SJCRH30 (cell line): ENCODE measurements at regions not wholly inside any gene's neighbourhood (a gene's known extent, or its start where the extent isn't known, plus 50 kb on each side); places are given as distances from the start of the nearest gene placed in this dataset.
"Not testable (repeated sequence)": the region's sequence is repeated elsewhere in the genome, so short reads cannot be mapped to it uniquely, and the experiment has no call there.

Experiments
- DNase-seq, 2 experiments: peaks; one replicate each; pipeline ENCODE4 v3.0.0-alpha.2; 2015 to 2020
- H3K27ac ChIP-seq: fragments of 250-450 bp; sonication (Bioruptor Pico); 2 replicates; pipeline ENCODE4 v1.5.1; 2020; ENCODE audit warnings: mild to moderate bottlenecking, moderate library complexity
- H3K27me3 ChIP-seq: fragments of 250-450 bp; sonication (Bioruptor Pico); 2 replicates; pipeline ENCODE4 v1.5.1; 2020; ENCODE audit warnings: mild to moderate bottlenecking, moderate library complexity
- H3K36me3 ChIP-seq: fragments of 250-450 bp; sonication (Bioruptor Pico); 2 replicates; pipeline ENCODE4 v1.5.1; 2020; ENCODE audit warnings: mild to moderate bottlenecking, moderate library complexity
- H3K4me1 ChIP-seq: fragments of 250-450 bp; sonication (Bioruptor Pico); 2 replicates; pipeline ENCODE4 v1.5.1; 2020; ENCODE audit warnings: mild to moderate bottlenecking, moderate library complexity
- H3K4me3 ChIP-seq: fragments of 250-450 bp; sonication (Bioruptor Pico); 2 replicates; pipeline ENCODE4 v1.5.1; 2020; ENCODE audit warnings: mild to moderate bottlenecking, moderate library complexity
- H3K9me3 ChIP-seq: fragments of 250-450 bp; sonication (Bioruptor Pico); replicated peaks from 2 replicates; pipeline ENCODE4 v1.5.1; 2020; ENCODE audit warnings: mild to moderate bottlenecking, moderate library complexity

DNA sequence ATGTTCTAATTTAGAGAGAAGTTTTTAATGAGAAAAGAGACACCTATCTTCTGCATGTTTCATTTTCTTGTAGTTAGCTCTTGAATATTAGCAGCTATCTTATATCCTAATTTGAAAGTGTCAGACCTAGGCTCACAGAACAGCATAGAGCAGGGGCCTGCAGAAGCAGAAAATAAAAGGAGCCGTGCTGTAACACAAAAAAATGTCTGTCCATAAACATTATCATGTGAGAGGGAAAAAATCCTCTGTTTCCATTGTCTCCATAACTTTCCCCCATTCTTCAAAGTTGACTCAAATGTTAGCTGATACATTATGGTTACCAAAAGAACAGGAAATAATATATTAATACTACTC is 329.2 kb upstream of the EPHA5 start:
- peak overlapping the region; percentile 85 for H3K27ac ChIP-seq
- no peaks in the 10 kb centered on the region for H3K27me3 ChIP-seq
- H3K36me3 ChIP-seq, result peaks cover 3% of the 10 kb centered on the region; the same call in 1 of the 2 replicates
- peaks cover 7% of the 10 kb centered on the region for H3K9me3 ChIP-seq
- H3K4me1 ChIP-seq, result no peaks in the 10 kb centered on the region
- peak overlapping the region; percentile 73 for H3K4me3 ChIP-seq
- DNase-seq, result peak; percentile 7 to 58

GRCh38 chr4:65998807-65999517 is 328.7 kb upstream of the EPHA5 start:
- not testable (repeated sequence) for H3K4me1 ChIP-seq, H3K9me3 ChIP-seq, H3K36me3 ChIP-seq, H3K27me3 ChIP-seq
- H3K4me3 ChIP-seq, result peak overlapping the region; percentile 73
- DNase-seq, result peak; percentile 73 to 74
- peak overlapping the region; percentile 85 for H3K27ac ChIP-seq

DNA sequence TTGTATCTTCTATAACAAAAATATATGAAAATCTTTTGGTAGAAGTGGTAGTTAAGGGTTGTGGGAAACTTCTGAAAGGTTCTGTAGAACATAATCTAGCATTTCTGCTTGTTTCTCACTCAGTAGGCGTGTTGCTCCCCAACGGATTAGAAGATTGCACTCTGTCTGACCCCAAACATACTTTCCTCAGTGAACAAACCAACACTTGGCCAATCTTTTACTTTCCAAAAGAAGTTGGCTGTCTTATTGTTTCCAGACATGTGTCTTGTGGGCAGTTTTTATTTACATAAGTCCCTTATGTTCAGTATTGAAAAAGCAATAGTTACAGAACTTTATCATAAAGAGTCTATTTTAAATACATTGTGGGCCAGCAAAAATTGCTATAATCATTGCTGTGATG is 312.8 kb upstream of the EPHA5 start:
- Histone ChIP-seq H3K27me3 (no peaks in the 10 kb centered on the region), H3K36me3 (no peaks in the 10 kb centered on the region), H3K4me3 (no peak overlapping the region), H3K4me1 (no peaks in the 10 kb centered on the region), H3K9me3 (no peaks in the 10 kb centered on the region), H3K27ac (no peak overlapping the region)
- no peak for DNase-seq

GRCh38 chr4:65976287-65976686 is 306.0 kb upstream of the EPHA5 start:
- Histone ChIP-seq H3K9me3 (no peaks in the 10 kb centered on the region; the same call in 1 of the 2 replicates), H3K4me1 (no peaks in the 10 kb centered on the region), H3K36me3 (no peaks in the 10 kb centered on the region), H3K27ac (no peak overlapping the region), H3K4me3 (no peak overlapping the region), H3K27me3 (no peaks in the 10 kb centered on the region)
- DNase-seq, result no peak

- H3K36me3 ChIP-seq, result no peaks in the 10 kb centered on the region
- H3K9me3 ChIP-seq, result no peaks in the 10 kb centered on the region; the same call in 1 of the 2 replicates
- no peak for DNase-seq
- no peak overlapping the region for H3K27ac ChIP-seq
- no peak overlapping the region for H3K4me3 ChIP-seq
- no peaks in the 10 kb centered on the region for H3K4me1 ChIP-seq
- no peaks in the 10 kb centered on the region for H3K27me3 ChIP-seq
Observed at GRCh38 chr4:65973186-65973585, 302.9 kb upstream of the EPHA5 start.

- no peak overlapping the region for H3K4me3 ChIP-seq
- DNase-seq, result no peak
- no peaks in the 10 kb centered on the region for H3K36me3 ChIP-seq
- H3K4me1 ChIP-seq, result no peaks in the 10 kb centered on the region
- no peaks in the 10 kb centered on the region; the same call in 1 of the 2 replicates for H3K9me3 ChIP-seq
- H3K27ac ChIP-seq, result no peak overlapping the region
- H3K27me3 ChIP-seq, result no peaks in the 10 kb centered on the region
Observed at GRCh38 chr4:65971686-65972085, 301.4 kb upstream of the EPHA5 start.

DNA sequence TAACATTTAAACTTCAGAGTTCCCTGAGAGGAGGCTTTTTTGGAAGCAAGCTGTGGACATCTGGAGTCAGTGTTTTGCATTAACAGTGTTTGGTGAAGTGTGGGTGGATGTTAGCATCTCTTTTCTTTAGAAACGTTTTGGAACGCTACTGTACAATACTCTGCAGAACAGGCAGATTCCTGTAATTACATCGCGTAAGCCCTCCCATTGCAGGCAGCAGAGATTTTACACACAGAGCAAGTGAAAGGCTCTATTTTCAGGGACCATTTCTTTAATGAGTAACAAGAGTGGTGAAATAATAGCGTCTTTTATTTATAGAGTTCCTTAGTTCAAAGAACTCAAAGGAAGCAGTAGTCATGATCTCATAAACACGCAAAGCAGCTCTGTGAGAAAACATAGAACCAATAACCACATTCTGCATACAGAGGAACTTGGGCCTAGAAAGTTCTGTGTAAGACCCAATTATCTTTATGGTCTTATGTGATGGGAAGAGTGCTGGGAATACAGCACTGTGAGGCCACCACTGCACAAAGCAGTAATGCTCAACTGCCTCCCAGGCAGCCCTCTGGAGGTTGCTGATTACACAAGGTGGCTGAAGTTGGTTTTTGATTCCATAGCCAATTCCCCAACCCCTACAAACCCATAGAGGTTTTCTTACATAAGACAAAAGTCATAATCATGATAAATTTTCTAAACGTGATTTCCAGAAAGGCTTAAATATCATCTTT is 298.7 kb upstream of the EPHA5 start:
- DNase-seq, result no peak
- H3K27ac ChIP-seq, result no peak overlapping the region
- H3K36me3 ChIP-seq, result no peaks in the 10 kb centered on the region

GRCh38 chr4:65960751-65961150 is 290.5 kb upstream of the EPHA5 start:
- Histone ChIP-seq H3K36me3 (no peaks in the 10 kb centered on the region), H3K4me1 (no peaks in the 10 kb centered on the region), H3K27ac (no peak overlapping the region), H3K27me3 (no peaks in the 10 kb centered on the region), H3K9me3 (no peaks in the 10 kb centered on the region), H3K4me3 (no peak overlapping the region)
- DNase-seq, result no peak

More for the DNA sequence above, 298.7 kb upstream of the EPHA5 start:
- Histone ChIP-seq H3K4me1 (no peaks in the 10 kb centered on the region), H3K9me3 (no peaks in the 10 kb centered on the region), H3K27me3 (no peaks in the 10 kb centered on the region), H3K4me3 (no peak overlapping the region)

GRCh38 chr4:65954416-65954815 is 284.1 kb upstream of the EPHA5 start:
- DNase-seq, result no peak
- no peaks in the 10 kb centered on the region for H3K4me1 ChIP-seq
- H3K36me3 ChIP-seq, result no peaks in the 10 kb centered on the region
- H3K9me3 ChIP-seq, result no peaks in the 10 kb centered on the region
- no peak overlapping the region for H3K4me3 ChIP-seq
- no peak overlapping the region for H3K27ac ChIP-seq
- no peaks in the 10 kb centered on the region for H3K27me3 ChIP-seq

DNA sequence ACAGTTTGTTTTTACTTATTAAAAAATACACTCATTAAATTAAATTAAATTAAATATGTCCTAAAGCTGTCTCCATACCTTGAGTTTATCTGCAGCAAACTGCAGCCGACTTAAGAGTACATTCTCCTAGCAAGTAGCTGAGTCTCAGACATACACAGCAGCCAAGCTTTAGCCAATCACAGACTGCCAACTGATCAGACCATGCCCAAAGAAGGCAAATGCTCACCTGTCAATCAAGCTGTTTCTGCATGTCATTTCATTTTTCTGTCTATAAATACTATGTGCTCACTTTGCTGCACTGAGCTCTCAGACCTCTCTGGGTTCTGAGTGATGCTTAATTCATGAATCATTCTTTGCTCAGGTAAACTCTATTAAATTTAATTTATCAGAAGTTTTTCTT is 280.9 kb upstream of the EPHA5 start:
- no peak for DNase-seq
- Histone ChIP-seq H3K27me3 (no peaks in the 10 kb centered on the region), H3K9me3 (no peaks in the 10 kb centered on the region), H3K36me3 (no peaks in the 10 kb centered on the region), H3K27ac (no peak overlapping the region), H3K4me3 (no peak overlapping the region), H3K4me1 (peaks cover 8% of the 10 kb centered on the region; the same call in 1 of the 2 replicates)

DNA sequence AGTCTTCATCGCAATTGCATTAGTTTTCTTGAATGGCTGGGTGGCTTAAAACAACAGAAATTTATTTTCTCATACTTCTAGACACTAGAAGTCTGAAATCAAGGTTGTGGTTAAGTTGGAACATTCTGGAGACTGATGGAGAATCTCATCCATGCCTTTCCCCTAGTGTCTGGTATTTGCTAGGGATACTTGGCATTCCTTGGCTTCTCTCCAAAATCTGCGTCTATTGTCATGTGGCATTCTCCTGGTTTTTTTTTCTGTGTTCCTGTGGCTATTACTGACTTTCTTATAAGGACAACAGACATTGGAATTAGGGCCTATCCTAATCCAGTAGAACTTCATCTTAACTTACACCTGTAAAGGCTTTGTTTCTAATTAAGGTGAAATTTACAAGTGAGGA is 272.8 kb upstream of the EPHA5 start:
- no peaks in the 10 kb centered on the region for H3K9me3 ChIP-seq
- DNase-seq, result peak; percentile 76 to 83
- H3K4me1 ChIP-seq, result peaks cover 15% of the 10 kb centered on the region
- no peaks in the 10 kb centered on the region for H3K27me3 ChIP-seq
- 0 out of 2 replicates have a peak, but pooled peaks cover 2% of the 10 kb centered on the region for H3K36me3 ChIP-seq
- H3K4me3 ChIP-seq, result no peak overlapping the region
- H3K27ac ChIP-seq, result peak overlapping the region; percentile 23; the same call in 1 of the 2 replicates

GRCh38 chr4:65924843-65925242 is 254.6 kb upstream of the EPHA5 start:
- H3K36me3 ChIP-seq, result no peaks in the 10 kb centered on the region
- H3K27ac ChIP-seq, result no peak overlapping the region
- no peak for DNase-seq

GRCh38 chr4:65923616-65924015 is 253.3 kb upstream of the EPHA5 start:
- no peaks in the 10 kb centered on the region; the same call in 1 of the 2 replicates for H3K4me1 ChIP-seq
- no peak overlapping the region for H3K4me3 ChIP-seq
- H3K36me3 ChIP-seq, result no peaks in the 10 kb centered on the region
- no peaks in the 10 kb centered on the region for H3K27me3 ChIP-seq
- peaks cover 15% of the 10 kb centered on the region for H3K9me3 ChIP-seq
- H3K27ac ChIP-seq, result no peak overlapping the region
- DNase-seq, result no peak

More at GRCh38 chr4:65924843-65925242, 254.6 kb upstream of the EPHA5 start:
- Histone ChIP-seq H3K27me3 (no peaks in the 10 kb centered on the region), H3K4me3 (no peak overlapping the region), H3K9me3 (peaks cover 15% of the 10 kb centered on the region), H3K4me1 (no peaks in the 10 kb centered on the region; the same call in 1 of the 2 replicates)

DNA sequence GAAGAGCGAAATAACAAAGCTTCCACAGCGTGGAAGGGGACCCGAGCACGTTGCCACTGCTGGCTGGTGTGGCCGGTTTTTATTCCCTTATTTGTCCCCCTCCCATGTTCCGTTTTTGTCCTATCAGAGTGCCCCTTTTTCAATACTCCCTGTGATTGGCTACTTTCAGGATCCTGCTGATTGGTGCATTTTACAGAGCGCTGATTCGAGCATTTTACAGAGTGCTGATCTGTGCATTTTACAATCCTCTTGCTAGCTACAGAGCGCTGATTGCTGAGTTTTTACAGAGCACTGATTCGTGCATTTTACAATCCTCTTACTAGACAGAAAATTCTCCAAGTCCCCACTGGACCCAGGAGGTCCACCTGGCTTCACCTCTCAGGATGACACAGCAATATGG is 250.9 kb upstream of the EPHA5 start:
- no peak overlapping the region for H3K4me3 ChIP-seq
- 0 out of 2 replicates have a peak, but pooled peaks cover 3% of the 10 kb centered on the region for H3K4me1 ChIP-seq
- no peak for DNase-seq
- no peaks in the 10 kb centered on the region for H3K27me3 ChIP-seq
- H3K9me3 ChIP-seq, result no peaks in the 10 kb centered on the region; the same call in 1 of the 2 replicates
- H3K36me3 ChIP-seq, result no peaks in the 10 kb centered on the region
- no peak overlapping the region for H3K27ac ChIP-seq

- Histone ChIP-seq H3K36me3 (no peaks in the 10 kb centered on the region), H3K4me3 (no peak overlapping the region), H3K27me3 (no peaks in the 10 kb centered on the region), H3K4me1 (0 out of 2 replicates have a peak, but pooled peaks cover 3% of the 10 kb centered on the region), H3K27ac (no peak overlapping the region), H3K9me3 (no peaks in the 10 kb centered on the region; the same call in 1 of the 2 replicates)
- no peak for DNase-seq
Observed at GRCh38 chr4:65918872-65919271, 248.6 kb upstream of the EPHA5 start.
